NCI-H345 treated with DMSO at 0.1 percent for 48 hours (cell line): ENCODE measurements at regions not wholly inside any gene's neighbourhood (a gene's known extent, or its start where the extent isn't known, plus 50 kb on each side); places are given as distances from the start of the nearest gene placed in this dataset.

Experiments used
- DNase-seq: peaks from one replicate; lab custom pipeline; 2025; ENCODE audit not compliant: unreplicated experiment; lab: John Stamatoyannopoulos, UW

DNA sequence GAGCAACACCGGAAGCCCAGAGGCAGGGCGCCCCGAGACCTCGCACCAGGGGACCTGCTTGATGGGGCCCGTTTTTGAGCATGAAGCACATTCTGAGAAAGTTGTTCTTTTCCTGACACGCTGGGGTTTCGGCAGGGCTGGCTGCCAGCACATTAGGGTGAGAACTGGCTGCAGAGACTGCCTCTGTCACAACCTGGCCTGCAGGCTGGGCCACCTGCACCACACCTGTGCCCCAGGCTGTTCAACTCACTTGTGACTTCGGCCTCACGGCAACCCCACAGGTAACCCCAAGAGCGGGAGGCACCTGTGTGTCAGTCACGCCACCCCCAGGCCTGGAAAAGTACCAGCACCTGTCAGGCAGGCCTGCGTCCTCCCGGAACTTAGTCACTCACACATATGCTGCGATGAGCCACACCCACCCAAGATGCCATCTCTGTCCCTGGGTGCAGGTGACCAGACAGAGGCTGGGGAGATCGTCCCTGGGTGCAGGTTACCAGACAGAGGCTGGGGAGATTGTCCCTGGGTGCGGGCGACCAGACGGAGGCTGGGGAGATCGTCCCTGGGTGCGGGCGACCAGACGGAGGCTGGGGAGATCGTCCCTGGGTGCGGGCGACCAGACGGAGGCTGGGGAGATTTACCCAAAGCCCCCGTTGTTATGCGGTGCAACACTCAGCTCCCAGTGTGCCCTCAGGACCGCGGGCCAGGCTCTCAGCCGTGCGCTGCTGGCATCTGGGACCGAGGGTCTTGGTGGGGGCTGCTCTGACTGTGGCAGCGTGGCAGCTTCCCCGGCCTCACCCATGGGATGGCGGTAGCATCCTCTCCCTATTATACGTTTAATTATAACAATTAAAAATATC, 82.5 kb upstream of the BHLHE23 start:
- DNase-seq = no peak

DNA sequence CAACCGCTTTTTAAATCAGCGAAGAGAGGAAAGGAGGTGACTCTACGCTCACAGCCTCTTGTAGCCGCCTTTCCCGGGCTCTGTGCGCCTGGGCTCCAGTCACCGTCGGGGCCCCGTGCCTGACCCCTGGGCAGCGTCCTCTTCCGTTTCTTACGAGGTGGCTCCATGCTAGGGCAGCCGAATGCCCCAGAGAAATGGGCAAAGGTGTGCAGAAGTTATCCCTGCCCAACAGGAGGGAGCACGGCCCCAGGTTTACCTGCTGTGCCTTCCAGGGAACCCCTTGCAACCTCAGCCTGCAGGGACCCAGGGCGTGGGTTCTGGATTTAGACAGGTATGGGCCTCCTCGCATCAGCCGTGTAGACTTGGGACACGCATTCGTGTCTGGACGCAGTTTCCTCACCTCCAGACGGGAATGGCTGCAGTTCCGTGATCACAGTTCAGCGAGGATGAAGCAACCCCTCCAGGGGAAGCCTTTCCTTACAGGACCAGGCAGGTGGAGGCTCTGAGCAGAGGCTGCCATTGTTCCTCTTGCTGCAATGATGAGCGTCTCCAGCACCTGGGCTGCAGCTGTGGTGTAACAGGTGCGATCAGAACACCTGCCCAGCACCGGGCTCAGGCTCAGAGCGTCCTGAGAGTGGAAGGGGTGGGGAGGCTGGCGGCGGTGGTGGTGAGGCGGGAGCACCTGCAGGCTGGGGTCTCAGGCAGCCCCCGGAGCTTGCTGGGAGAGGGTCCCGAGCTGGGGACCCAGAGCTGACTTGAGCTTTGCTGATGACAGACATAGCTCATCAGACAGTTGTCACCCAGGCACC, 81.3 kb upstream of the BHLHE23 start:
- DNase-seq = peak; percentile 68

DNA sequence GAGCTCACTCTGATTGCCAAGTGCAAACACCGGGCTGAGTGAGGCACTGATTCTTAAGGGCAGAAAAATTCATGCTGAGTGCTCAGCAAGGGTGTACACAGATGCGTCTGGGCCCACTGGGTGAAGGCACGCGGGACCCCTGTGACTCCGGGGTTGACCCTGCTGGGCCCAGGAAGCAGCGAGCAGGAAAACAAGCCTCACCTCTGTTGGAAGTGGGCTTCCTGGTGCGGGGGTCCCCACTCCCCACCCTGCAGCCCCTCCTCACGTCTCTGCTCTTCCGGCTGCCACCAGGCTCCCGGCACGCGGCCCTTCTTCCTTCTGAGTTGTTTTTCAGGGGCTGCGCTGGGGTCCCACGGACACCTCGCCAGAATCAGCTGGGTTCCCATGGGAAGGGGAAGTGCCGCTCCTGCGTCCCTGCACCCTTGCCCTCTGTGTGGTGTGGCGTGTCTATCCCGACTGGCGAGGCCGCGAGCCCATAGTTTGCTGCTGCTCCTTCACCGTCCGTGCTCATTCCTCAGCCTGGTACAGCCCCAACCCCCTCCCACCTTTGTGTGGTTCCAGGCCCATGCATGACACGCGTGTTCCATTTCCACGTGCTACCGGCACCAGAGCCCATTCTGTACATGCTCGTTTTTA, 80.6 kb upstream of the BHLHE23 start:
- DNase-seq = no peak

DNA sequence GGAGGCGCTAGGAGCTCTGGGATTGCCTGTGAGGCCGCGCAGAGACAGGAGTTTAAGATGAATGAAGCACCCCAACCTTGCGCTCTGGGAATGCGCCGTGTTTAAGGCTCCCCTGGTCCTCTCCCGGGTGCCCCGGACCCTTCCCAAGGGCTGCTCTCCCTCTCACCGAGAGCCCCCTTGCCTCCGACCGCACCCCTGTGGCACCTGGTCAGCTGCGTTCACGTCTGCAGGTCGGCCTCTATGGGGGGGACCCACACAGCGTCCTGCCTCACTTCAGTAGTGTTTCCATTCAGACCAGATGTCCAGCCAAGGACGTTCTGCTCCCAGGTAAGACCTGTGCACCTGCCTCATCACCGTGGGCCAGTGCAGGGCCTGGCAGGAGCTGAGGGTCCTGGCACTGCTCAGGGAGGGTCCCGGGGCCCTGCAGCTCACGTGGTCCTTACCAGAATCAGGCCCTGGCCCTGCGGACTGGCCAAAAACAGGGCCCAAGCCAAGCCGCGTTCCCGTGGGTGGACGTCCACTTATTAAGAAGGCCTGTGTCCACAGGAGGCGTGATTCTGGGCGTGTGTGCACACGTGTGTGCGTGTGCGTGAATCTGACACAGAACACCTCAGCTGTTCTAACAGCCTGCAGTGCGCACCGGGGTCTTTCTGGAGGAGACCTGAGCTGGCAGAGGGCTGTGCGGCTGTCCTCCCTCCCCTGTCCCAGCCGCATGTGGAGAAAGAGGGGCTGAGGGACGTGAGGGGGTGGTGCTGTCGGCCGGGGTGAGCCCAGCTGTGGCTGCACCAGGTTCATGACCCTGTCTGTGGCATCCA, 79.9 kb upstream of the BHLHE23 start:
- DNase-seq = no peak

DNA sequence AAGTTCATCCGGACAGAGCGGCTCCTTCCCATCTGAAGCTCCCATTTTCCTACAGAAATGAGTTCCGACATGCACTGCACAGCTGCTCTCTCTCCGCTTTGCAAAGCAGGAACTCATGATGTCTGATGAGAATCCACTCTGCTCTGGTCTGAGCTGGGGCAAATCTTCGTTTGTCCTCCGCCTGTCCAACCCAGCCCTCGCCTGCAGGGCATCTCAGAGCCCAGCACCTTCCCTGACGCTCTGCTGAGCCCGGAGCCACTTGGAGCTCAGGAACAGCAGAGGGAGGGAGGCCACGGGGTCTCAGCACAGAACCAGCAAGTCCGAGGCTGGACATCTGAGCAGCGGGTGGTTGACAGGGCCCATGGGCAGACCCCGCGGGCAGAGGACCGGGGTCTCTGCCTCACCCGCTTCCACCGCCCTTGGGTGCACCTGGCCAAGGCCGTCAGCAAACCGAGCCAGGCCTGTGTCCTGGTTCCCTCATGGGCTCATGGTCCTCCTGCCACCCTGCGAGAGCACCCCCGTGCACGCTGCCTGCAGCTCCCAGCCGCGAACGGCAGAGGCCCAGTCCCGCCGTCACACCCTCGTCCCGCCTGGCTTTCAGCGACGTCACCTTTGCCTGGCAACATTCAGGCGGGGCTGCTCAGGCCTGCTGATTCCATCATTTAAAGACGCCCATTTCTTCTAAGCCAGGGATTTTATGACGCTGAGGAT, 78.5 kb upstream of the BHLHE23 start:
- no peak for DNase-seq

DNA sequence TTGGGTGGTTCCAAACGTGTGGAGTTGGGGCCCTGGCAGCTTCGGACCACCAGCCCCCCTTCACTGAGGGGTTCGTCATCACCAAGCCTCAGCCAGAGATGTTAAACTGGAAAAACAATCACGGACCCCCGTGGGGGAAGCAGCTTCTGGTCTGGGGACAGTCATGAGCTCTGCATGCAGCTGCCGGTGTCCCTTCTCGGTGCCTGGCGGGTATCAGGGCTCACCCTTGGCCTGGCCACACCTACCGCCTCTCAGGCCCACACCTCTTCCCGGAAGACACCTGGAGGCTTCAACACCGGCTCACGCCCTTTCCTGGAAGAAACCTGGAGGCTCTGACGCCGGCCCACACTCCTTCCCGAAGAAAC, 77.8 kb upstream of the BHLHE23 start:
- DNase-seq = no peak

DNA sequence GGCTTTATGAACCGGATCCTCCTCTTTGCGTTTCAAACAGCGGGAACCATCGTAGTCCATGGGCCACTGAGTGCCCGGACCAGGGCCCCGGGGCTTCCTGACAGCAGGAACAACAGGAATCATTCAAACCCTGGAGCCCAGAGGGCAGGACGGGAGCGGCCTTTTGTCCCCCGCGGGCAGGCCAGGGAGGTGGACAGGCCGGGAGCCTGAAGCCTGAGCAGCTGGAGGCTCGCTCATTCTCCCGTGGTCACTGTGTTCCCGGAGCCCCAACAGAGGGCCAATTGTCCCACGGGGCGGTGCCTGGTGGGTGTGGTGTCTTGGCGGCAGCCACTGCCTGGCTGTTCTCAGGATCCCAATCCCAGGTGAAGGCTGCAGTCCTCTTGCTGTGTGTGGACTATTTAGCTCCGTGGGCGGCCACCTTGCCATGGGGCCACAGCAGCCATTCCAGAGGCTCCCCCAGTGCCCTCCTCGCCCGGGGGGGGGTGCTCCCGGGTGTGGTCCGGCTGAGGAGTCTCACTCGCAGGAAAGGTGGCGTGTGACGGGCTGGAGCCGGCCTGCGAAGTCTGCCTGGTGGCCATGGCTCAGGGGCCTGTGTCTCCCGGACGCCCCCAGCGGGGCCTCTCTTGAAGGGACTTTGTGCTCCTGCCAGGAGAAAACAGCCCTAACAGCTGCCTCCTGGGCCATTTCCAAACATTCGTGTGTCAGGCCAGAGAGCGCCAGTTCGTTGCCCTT, 77.2 kb upstream of the BHLHE23 start:
- DNase-seq = no peak

DNA sequence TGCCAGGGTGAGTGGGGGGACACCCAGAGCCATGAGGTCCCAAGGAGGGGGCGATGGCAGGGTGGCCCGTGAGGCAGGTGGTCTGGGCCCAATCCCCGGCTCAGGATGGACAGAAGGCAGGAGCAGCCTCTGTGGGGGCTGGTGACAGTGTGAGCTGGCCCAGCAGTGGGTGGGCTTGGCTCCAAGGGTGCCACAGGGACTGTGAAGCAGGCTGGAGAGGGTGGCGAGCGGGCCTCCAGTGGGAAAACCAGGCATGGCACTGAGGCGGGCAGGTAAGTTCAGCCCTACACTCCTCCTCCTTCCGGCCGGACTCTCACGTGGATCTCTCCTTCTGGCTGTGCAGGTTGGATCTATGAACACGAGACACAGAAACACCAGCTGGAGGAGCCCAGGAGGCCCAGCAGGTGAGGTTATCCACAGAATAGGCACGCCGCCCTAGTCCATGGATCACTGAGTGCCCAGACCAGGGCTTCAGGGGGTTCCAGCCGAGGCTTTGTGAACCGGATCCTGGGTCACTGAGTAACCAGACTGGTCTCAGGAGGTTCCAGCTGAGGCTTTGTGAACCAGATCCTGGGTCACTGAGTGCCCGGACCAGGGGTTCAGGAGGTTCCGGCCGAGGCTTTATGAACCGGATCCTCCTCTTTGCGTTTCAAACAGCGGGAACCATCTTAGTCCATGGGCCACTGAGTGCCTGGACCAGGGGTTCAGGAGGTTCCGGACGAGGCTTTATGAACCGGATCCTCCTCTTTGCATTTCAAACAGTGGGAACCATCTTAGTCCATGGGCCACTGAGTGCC, 76.4 kb upstream of the BHLHE23 start:
- DNase-seq = no peak

DNA sequence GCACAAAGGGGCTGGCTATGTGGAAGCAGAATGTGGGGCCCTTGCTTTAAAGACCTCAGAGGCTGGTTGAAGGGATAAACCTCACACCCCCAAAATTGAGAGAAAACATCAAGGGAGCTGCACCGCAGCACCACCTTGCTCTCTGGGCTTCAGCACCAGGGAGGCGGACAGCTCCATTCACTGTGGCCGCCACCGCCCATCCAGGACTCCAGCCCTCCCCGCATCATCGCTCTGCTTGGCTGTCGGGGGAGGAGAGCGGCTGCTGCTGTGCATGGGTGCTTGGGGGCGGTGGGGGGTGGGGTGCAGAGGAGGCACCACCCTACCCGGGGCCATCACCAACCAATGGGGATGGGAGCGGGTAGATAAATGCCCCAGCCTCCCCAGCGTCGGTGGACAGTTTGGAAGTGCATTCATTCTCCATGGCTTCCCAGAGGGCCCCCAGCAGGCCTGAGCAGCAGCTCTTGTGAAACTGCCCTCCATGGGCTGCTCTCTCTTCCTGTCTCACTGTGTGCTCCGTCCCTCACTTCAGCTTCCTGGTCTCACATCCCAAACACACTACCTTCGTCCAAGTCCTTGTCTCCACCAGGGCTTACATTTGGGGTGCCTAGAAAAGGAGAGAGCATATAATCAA, 75.7 kb upstream of the BHLHE23 start:
- no peak for DNase-seq

DNA sequence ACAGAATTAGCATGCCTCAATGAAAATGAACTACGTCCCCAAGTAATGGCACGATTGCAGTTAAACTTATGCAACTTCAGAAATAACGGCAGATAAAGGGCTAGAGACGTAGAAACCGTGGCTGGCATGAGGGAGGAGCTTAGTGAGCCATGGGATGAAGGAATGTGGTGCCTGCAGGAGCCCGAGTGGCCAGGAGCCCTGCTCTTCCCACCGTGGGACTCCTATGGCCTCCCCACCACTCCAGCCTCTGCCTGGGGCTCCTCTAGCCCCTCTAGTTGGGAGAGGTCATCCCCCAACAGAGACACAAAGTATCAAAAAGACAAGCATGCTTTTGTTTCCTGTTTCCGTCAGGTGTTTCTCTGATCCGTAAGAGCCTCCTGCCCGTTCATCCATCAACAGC, 75.1 kb upstream of the BHLHE23 start:
- DNase-seq = no peak

DNA sequence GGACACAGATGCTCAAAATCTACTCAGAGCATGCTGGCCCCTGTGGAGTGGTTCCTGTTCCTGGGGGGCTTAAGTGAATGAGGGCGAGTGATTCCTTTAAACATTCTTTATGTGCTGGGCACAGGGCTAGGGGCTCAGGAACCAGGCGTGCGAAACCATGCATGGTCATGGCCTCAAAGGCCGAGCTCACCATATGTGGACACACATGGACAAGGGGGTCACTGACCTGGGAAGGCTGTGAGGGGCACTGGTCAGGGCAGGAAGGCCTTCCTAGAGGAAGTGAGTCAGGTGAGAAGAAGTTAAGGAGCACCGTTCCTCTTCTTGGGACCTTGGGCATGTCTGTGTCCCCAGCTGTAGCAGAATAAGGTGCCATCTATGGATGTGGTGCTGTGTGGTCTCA, 74.6 kb upstream of the BHLHE23 start:
- no peak for DNase-seq

DNA sequence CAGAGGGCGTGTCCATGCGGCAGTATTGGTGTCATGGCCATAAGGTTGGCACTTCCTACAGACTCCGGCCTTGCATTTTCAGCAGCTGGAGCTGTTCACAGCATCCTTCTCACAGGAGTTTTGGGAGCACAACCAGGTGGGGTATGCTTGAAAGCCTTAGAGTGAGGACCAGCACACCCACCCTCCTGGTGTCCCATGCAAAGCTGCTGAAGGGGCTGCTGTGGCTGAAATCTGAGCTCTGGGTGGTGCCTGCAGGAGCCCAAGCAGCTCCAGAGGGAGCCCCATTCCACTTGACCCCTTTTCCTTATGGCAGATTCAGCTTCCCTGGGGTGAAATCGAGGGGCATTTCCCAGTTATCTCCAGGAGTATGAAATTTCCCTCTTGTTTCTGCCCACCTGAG, 74.0 kb upstream of the BHLHE23 start:
- no peak for DNase-seq

DNA sequence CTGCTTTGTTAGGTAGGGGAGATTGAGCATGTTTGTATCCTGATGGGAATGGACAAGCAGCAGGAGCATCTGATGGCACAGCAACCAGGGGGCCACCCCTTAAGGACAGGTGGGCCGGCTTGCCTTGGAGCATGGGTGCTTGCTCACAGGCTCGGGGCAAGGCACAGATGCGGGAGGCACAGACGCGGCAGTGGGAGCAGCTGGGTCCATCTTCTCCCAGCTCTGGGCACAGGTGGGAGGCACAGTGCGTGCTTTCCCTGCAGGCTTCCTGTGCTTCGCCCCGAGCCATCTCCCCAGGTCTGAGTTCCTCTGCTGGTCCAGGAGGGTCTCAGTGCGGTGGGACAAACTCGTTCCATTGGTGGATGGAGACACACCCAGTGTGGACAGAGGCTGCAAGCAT, 73.6 kb upstream of the BHLHE23 start:
- DNase-seq = no peak

DNA sequence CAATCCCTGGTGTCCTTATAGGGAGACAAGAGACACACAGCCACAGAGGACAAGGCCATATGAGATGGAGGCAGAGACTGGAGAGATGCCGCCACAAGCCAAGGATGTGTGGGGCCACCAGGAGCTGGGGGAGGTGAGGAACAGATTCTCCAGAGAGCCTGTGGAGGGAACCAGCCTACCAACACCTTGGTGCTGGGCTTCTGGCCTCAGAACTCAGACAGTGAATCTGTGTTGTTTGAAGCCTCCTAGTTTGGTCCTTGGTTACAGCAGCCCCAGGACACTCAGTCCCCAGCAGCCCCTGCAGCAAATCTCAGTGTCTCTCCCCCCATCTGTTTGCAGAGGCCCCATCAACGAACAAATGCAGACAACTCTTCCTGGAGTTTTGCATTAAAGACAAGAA, 73.2 kb upstream of the BHLHE23 start:
- no peak for DNase-seq

DNA sequence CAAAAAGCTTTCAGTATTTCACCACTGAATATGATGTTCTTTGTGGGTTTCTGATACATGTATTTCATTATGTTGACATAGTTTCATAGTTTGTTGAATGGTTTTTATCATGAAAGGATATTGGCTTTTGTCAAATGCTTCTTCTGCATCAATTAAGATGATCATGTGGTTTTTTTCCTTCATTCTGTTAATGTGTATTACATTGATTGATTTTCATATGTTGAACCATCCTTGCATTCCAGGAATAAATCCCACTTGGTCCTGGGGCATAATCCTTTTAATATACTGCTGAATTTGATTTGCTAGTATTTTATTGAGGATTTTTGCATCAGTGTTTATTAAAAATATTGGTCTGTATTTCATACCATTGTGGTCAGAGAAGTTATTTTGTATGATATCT, 70.9 kb upstream of the BHLHE23 start:
- DNase-seq = no peak

DNA sequence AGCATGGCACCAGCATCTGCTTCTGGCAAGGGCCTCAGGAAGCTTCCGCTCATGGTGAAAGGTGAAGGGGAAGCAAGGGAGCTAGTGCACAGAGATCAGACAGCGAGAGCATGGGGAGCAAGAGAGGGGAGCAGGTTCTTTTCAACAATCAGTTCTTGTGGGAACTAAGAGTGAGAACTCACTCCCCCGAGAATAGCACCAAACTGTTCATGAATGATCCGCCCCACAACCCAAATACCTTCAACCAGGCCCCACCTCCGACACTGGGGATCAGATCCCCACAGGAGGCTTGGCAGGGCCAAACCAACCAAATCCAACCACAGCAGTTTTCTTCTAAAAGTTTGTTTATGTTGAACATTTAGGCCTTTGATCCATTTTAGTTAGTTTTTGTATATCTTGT, 69.7 kb upstream of the BHLHE23 start:
- DNase-seq = no peak

DNA sequence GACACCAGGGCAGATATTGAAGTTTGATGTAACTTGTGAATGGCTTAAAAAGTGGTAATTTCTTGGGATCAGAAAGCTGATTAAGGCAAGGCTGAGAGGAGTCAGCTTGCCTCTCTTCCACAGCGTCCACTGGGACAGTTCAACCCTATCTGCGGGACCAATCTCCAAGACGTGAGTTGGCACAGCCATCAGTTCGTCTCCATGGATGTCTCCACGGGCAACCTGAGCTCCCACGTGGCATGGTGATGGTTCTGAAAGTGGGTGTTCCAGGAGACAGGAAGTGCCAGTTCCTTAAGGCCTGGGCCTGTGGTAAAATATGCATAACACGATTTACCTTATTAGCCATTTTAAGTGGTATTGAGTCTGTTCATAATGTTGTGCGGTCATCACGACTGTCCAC, 67.9 kb upstream of the BHLHE23 start:
- no peak for DNase-seq

DNA sequence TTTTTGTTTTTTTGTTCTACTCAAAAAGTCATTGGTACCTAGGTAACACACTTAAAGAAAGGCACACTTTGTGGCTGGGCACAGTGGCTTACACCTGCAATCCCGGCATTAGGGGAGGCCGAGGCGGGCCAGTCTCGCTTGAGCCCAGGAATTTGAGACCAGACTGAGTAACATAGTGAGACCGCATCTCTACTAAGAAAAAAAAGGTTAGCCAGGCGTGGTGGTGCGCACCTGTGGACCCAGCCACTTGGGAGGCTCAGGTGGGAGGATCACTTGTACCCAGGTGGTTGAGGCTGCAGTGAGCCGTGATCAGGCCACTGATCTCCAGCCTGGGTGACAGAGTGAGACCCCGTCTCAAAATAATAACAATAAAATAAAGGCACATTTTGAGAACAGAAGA, 67.4 kb upstream of the BHLHE23 start:
- DNase-seq = no peak

DNA sequence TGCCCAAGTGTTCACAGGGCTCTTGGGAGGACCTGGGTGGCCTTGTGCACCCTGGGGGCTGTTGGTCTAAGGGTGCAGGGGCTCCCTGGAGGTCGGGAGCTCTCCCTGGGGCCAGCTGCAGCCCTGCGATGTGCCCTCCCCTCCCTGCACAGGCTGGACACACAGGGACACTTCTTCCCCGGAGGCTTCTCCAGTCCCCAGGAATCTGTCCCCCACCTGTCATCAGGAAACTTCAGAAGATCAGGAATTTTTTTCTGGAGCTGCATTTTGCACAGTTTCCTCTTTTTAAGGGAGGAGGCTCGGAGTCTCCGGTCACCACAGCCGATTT, 66.9 kb upstream of the BHLHE23 start:
- no peak for DNase-seq
